ENCODE measurements at regions not wholly inside any gene's neighbourhood (a gene's known extent, or its start where the extent isn't known, plus 50 kb on each side); places are given as distances from the start of the nearest gene placed in this dataset.
A peak's percentile ranks its signal among the peaks of the same experiment; 100 is the strongest.

GRCh38 chr1:5750186-5751162 lies 241.8 kb downstream of the NPHP4 start:
- DNase-seq (ENCODE audit: low read depth) = no peak

GRCh38 chr1:5748286-5749225 lies 243.7 kb downstream of the NPHP4 start:
- no peak for DNase-seq (ENCODE audit: low read depth)

GRCh38 chr1:5747426-5748285 lies 244.6 kb downstream of the NPHP4 start:
- DNase-seq (ENCODE audit: low read depth) = no peak

GRCh38 chr1:5746611-5747425 lies 245.4 kb downstream of the NPHP4 start:
- no peak for DNase-seq (ENCODE audit: low read depth)

GRCh38 chr1:5745800-5746610 lies 246.2 kb downstream of the NPHP4 start:
- DNase-seq (ENCODE audit: low read depth) = peak; percentile 24

- no peak for DNase-seq (ENCODE audit: low read depth)
Observed at GRCh38 chr1:5744911-5745799, 247.1 kb downstream of the NPHP4 start.

GRCh38 chr1:5744341-5744740 lies 247.9 kb downstream of the NPHP4 start:
- no peak for DNase-seq (ENCODE audit: low read depth)

GRCh38 chr1:5743435-5744095 lies 248.7 kb downstream of the NPHP4 start:
- no peak for DNase-seq (ENCODE audit: low read depth)

- no peak for DNase-seq (ENCODE audit: low read depth)
Observed at GRCh38 chr1:5742801-5743200, 249.4 kb downstream of the NPHP4 start.

GRCh38 chr1:5742032-5742431 lies 250.2 kb downstream of the NPHP4 start:
- DNase-seq (ENCODE audit: low read depth) = no peak

- DNase-seq (ENCODE audit: low read depth) = no peak
Observed at GRCh38 chr1:5740865-5741860, 251.1 kb downstream of the NPHP4 start.

GRCh38 chr1:5740450-5740849 lies 251.8 kb downstream of the NPHP4 start:
- DNase-seq (ENCODE audit: low read depth) = no peak

GRCh38 chr1:5739561-5740078 lies 252.6 kb downstream of the NPHP4 start:
- no peak for DNase-seq (ENCODE audit: low read depth)

GRCh38 chr1:5738911-5739462 lies 253.2 kb downstream of the NPHP4 start:
- no peak for DNase-seq (ENCODE audit: low read depth)

GRCh38 chr1:5737081-5737480 lies 255.1 kb downstream of the NPHP4 start:
- DNase-seq (ENCODE audit: low read depth) = no peak

GRCh38 chr1:5734996-5735395 lies 257.2 kb downstream of the NPHP4 start:
- DNase-seq (ENCODE audit: low read depth) = no peak

- DNase-seq (ENCODE audit: low read depth) = no peak
Observed at GRCh38 chr1:5734414-5734813, 257.8 kb downstream of the NPHP4 start.
